GM12891 (cell line): ENCODE measurements at regions not wholly inside any gene's neighbourhood (a gene's known extent, or its start where the extent isn't known, plus 50 kb on each side); places are given as distances from the start of the nearest gene placed in this dataset.

Experiments used
- POLR2A ChIP-seq: IDR thresholded peaks from 2 replicates; pipeline ENCODE4 v1.6.1; 2011; ENCODE audit warnings: low read depth, low read length, control low read depth
- POLR2AphosphoS5 ChIP-seq: IDR thresholded peaks from 2 replicates; pipeline ENCODE4 v1.6.1; 2011; ENCODE audit warnings: low read depth, low read length, control low read depth
- POU2F2 ChIP-seq: IDR thresholded peaks from 2 replicates; pipeline ENCODE4 v1.6.1; 2011; ENCODE audit warnings: low read depth, mild to moderate bottlenecking, control low read depth, low read length, moderate library complexity
- TAF1 ChIP-seq: IDR thresholded peaks from 2 replicates; pipeline ENCODE4 v1.6.1; 2011; ENCODE audit warnings: low read depth, low read length, control low read depth

DNA sequence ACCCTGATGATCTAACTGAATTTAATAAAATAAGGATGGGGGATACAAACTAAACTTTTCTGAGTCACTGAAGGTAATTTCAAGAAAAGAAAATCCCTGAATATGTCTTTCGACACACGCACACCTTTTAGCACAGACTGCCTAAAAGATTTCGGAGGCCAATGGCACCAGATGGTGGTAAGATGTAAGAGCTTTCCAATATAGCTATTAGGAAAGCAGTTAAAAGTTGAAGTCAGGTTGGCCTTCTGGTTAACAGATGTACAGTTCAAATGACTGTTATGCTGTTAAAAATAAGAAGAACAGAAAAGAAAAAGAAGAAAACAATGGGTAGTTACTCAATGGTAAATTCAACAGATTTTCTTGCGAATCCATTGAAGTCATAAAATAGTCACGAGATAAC is 80.7 kb upstream of the KRR1 start:
- TF ChIP-seq POLR2A (no peak), POLR2AphosphoS5 (no peak), TAF1 (no peak), POU2F2 (no peak)
